Mesendoderm (in vitro differentiated cells): ENCODE measurements at regions not wholly inside any gene's neighbourhood (a gene's known extent, or its start where the extent isn't known, plus 50 kb on each side); places are given as distances from the start of the nearest gene placed in this dataset.

ENCODE experiments used
- DNase-seq: peaks from one replicate; pipeline ENCODE4 v3.0.0; 2013
- H2AK5ac ChIP-seq: 2 replicates; pipeline ENCODE4 v1.6.1; 2013; ENCODE audit warnings: low read length, inconsistent platforms
- H2BK120ac ChIP-seq: 2 replicates; pipeline ENCODE4 v1.6.1; 2013; ENCODE audit warnings: low read depth, mild to moderate bottlenecking, low read length, moderate library complexity, mixed read lengths
- H2BK15ac ChIP-seq: replicated peaks from 2 replicates; pipeline ENCODE4 v1.6.1; 2013; ENCODE audit warnings: low read depth, mild to moderate bottlenecking, moderate library complexity
- H2BK5ac ChIP-seq: 2 replicates; pipeline ENCODE4 v1.6.1; 2013; ENCODE audit warnings: low read length, inconsistent platforms
- H3K18ac ChIP-seq: 2 replicates; pipeline ENCODE4 v1.6.1; 2013; ENCODE audit warnings: mild to moderate bottlenecking, low read length, mixed read lengths
- H3K23ac ChIP-seq: one replicate; pipeline ENCODE4 v1.6.1; 2013; ENCODE audit warnings: low read length
- H3K27ac ChIP-seq: 2 replicates; pipeline ENCODE4 v1.5.1; 2013; ENCODE audit warnings: low read depth, mild to moderate bottlenecking, inconsistent platforms, low read length, moderate library complexity
- H3K27me3 ChIP-seq: 2 replicates; pipeline ENCODE4 v1.6.1; 2013; ENCODE audit warnings: low read length, control low read depth, mild to moderate bottlenecking, inconsistent platforms; ENCODE audit not compliant: insufficient read depth, poor library complexity
- H3K36me3 ChIP-seq: 2 replicates; pipeline ENCODE4 v1.6.1; 2013; ENCODE audit warnings: low read length, inconsistent platforms; ENCODE audit not compliant: control insufficient read depth, insufficient read depth
- H3K4ac ChIP-seq: one replicate; pipeline ENCODE4 v1.6.1; 2013; ENCODE audit warnings: low read depth, mild to moderate bottlenecking, low read length, moderate library complexity
- H3K4me1 ChIP-seq: 2 replicates; pipeline ENCODE4 v1.6.1; 2013; ENCODE audit warnings: low read depth, low read length, inconsistent platforms; ENCODE audit not compliant: control insufficient read depth
- H3K4me2 ChIP-seq: 2 replicates; pipeline ENCODE4 v1.6.1; 2013; ENCODE audit warnings: low read length
- H3K4me3 ChIP-seq: 2 replicates; pipeline ENCODE4 v1.5.1; 2013; ENCODE audit warnings: mild to moderate bottlenecking, low read length
- H3K56ac ChIP-seq: one replicate; pipeline ENCODE4 v1.6.1; 2013; ENCODE audit warnings: low read length
- H3K79me1 ChIP-seq: 2 replicates; pipeline ENCODE4 v1.6.1; 2013; ENCODE audit warnings: low read length, inconsistent platforms
- H3K79me2 ChIP-seq: 2 replicates; pipeline ENCODE4 v1.6.1; 2013; ENCODE audit warnings: mild to moderate bottlenecking, low read length; ENCODE audit not compliant: control insufficient read depth, insufficient read depth
- H3K9ac ChIP-seq: 2 replicates; pipeline ENCODE4 v1.6.1; 2013; ENCODE audit warnings: low read length, inconsistent platforms
- H4K5ac ChIP-seq: one replicate; pipeline ENCODE4 v1.6.1; 2013; ENCODE audit warnings: low read length
- H4K8ac ChIP-seq: one replicate; pipeline ENCODE4 v1.6.1; 2013; ENCODE audit warnings: low read depth, mild to moderate bottlenecking, control low read depth, low read length, moderate library complexity
- WGBS: extraction: QIAGEN DNeasy Blood & Tissue Kit; methylation state at CpG from one replicate; pipeline ENCODE4 v1.1.7; 2013; ENCODE audit warnings: low lambda C conversion rate, missing lambda C conversion rate; ENCODE audit not compliant: insufficient coverage; ENCODE audit errors: extremely low coverage; 5-methylcytosine and 5-hydroxymethylcytosine counted together

DNA sequence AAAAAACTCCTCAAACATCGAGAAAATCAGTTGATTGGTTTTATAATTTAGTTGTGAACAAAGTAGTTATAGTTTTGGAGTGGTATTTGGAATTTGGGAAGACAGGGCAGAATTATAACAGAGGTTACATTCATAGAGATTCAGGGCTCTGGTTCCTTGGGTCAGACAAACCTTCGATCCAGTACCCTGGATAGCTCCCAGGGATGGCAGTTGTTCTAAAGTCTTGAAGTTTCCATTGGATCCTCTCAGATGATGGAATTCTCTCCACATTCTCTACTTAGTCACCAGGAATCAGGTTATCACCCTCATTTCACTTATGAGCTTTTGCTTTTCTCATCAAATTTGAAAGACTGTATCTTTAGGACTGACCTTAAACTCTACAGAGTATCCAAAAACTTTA, 285.1 kb downstream of the CENPW start:
- Histone ChIP-seq H3K4me1 (no peaks in the 10 kb centered on the region), H2BK5ac (no peak overlapping the region), H2BK15ac (no peak overlapping the region), H3K27me3 (no peaks in the 10 kb centered on the region), H3K9ac (no peak overlapping the region), H3K4me2 (no peak overlapping the region), H2BK120ac (no peak overlapping the region), H3K36me3 (no peaks in the 10 kb centered on the region), H3K79me2 (no peaks in the 10 kb centered on the region), H3K4me3 (no peak overlapping the region), H3K27ac (no peak overlapping the region), H2AK5ac (no peak overlapping the region), H3K4ac (no peak overlapping the region), H3K79me1 (no peaks in the 10 kb centered on the region), H3K23ac (no peak overlapping the region), H4K8ac (no peak overlapping the region), H4K5ac (no peak overlapping the region), H3K18ac (no peak overlapping the region), H3K56ac (no peak overlapping the region)
- peak; percentile 70 for DNase-seq
- no CpG with 5 or more reads among the region's 2 CpGs for WGBS

GRCh38 chr6:126628125-126628524, 288.2 kb downstream of the CENPW start:
- Histone ChIP-seq H3K23ac (no peak overlapping the region), H3K56ac (no peak overlapping the region), H3K79me1 (no peaks in the 10 kb centered on the region), H2BK120ac (no peak overlapping the region), H3K4ac (no peak overlapping the region), H3K27me3 (no peaks in the 10 kb centered on the region), H2AK5ac (no peak overlapping the region), H3K27ac (no peak overlapping the region), H3K4me1 (no peaks in the 10 kb centered on the region), H3K79me2 (no peaks in the 10 kb centered on the region), H3K4me2 (no peak overlapping the region), H4K8ac (no peak overlapping the region), H3K36me3 (no peaks in the 10 kb centered on the region), H3K4me3 (no peak overlapping the region), H4K5ac (no peak overlapping the region), H3K9ac (no peak overlapping the region), H2BK15ac (no peak overlapping the region), H2BK5ac (no peak overlapping the region), H3K18ac (no peak overlapping the region)
- DNase-seq: peak; percentile 72
- WGBS: no CpG with 5 or more reads among the region's 3 CpGs

GRCh38 chr6:126631363-126631762, 291.4 kb downstream of the CENPW start:
- no peaks in the 10 kb centered on the region for H3K79me2 ChIP-seq
- H3K4ac ChIP-seq: no peak overlapping the region
- no peak overlapping the region for H3K4me2 ChIP-seq
- no peak overlapping the region for H3K23ac ChIP-seq
- no peak overlapping the region for H3K4me3 ChIP-seq
- no peaks in the 10 kb centered on the region for H3K4me1 ChIP-seq
- no peak overlapping the region for H3K27ac ChIP-seq
- WGBS: no CpG with 5 or more reads among the region's 2 CpGs
- H3K9ac ChIP-seq: no peak overlapping the region
- H2BK120ac ChIP-seq: no peak overlapping the region
- H3K79me1 ChIP-seq: no peaks in the 10 kb centered on the region
- H4K8ac ChIP-seq: no peak overlapping the region
- H3K56ac ChIP-seq: no peak overlapping the region
- no peak overlapping the region for H2AK5ac ChIP-seq
- no peaks in the 10 kb centered on the region for H3K27me3 ChIP-seq
- H4K5ac ChIP-seq: no peak overlapping the region
- H2BK15ac ChIP-seq: no peak overlapping the region
- H2BK5ac ChIP-seq: no peak overlapping the region
- no peaks in the 10 kb centered on the region for H3K36me3 ChIP-seq
- H3K18ac ChIP-seq: no peak overlapping the region
- no peak for DNase-seq

- Histone ChIP-seq H3K4ac (no peak overlapping the region), H3K4me1 (no peaks in the 10 kb centered on the region), H3K4me3 (no peak overlapping the region), H3K79me2 (no peaks in the 10 kb centered on the region), H4K8ac (no peak overlapping the region), H2BK15ac (no peak overlapping the region), H4K5ac (no peak overlapping the region), H3K27ac (no peak overlapping the region), H3K4me2 (no peak overlapping the region), H2AK5ac (no peak overlapping the region), H3K23ac (no peak overlapping the region), H3K79me1 (no peaks in the 10 kb centered on the region), H3K9ac (no peak overlapping the region), H2BK5ac (no peak overlapping the region), H2BK120ac (no peak overlapping the region), H3K36me3 (no peaks in the 10 kb centered on the region), H3K56ac (no peak overlapping the region), H3K18ac (no peak overlapping the region), H3K27me3 (no peaks in the 10 kb centered on the region)
- no peak for DNase-seq
- no CpG with 5 or more reads among the region's 1 CpG for WGBS
These were observed 292.4 kb downstream of the CENPW start for GRCh38 chr6:126632271-126632670.

DNA sequence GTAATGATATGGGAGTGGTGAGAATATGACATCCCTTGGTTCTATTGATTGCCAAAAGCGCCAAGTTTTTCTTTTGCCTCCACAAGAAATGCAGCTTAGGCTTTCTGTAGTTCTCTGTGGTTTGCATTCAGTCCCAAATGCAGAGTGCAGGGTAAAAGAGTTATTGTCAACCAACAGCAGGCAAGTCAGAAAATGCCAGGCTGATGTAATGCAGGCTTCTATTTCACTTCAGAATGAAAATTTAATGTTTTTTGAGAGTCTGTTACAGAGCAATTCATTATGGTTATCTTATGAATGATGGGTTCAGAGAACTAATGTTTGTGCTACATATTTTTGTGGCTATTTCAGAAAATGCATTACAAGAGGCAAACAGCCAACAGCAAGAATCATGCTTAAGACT, 293.5 kb downstream of the CENPW start:
- H3K23ac ChIP-seq: no peak overlapping the region
- H3K4ac ChIP-seq: no peak overlapping the region
- WGBS: no CpG with 5 or more reads among the region's 1 CpG
- H2BK15ac ChIP-seq: no peak overlapping the region
- no peak overlapping the region for H3K27ac ChIP-seq
- no peak overlapping the region for H4K8ac ChIP-seq
- no peak overlapping the region for H3K9ac ChIP-seq
- H3K36me3 ChIP-seq: no peaks in the 10 kb centered on the region
- no peak overlapping the region for H2AK5ac ChIP-seq
- no peak overlapping the region for H2BK120ac ChIP-seq
- no peaks in the 10 kb centered on the region for H3K27me3 ChIP-seq
- H2BK5ac ChIP-seq: no peak overlapping the region
- H3K4me1 ChIP-seq: no peaks in the 10 kb centered on the region
- no peaks in the 10 kb centered on the region for H3K79me1 ChIP-seq
- no peak overlapping the region for H3K4me3 ChIP-seq
- no peak overlapping the region for H4K5ac ChIP-seq
- H3K79me2 ChIP-seq: no peaks in the 10 kb centered on the region
- H3K4me2 ChIP-seq: no peak overlapping the region
- DNase-seq: no peak
- no peak overlapping the region for H3K18ac ChIP-seq
- no peak overlapping the region for H3K56ac ChIP-seq

DNA sequence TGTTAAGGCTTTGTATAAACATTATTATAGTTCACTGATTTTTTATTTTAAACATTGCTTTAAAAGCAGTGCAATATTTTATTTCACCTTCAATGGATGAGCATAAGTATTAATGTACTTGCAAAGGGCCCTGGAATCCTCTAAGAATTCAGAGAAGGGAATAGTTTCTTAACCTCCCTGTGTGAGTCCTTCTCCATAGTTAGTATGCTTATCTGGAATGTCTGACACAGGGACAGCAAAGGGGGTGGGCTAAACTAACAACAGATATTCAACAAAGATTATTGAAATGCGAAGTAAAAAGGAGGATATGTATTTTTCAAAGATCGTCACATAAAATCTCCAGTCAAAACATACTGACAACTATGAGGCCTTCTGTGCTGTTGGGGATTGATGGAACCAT, 300.4 kb downstream of the CENPW start:
- no peak overlapping the region for H3K27ac ChIP-seq
- no peak overlapping the region for H2BK15ac ChIP-seq
- no peak overlapping the region for H2BK5ac ChIP-seq
- H3K18ac ChIP-seq: no peak overlapping the region
- peak; percentile 60 for DNase-seq
- H4K8ac ChIP-seq: no peak overlapping the region
- no peak overlapping the region for H2BK120ac ChIP-seq
- no peak overlapping the region for H3K4ac ChIP-seq
- no peak overlapping the region for H4K5ac ChIP-seq
- no peaks in the 10 kb centered on the region for H3K79me1 ChIP-seq
- no peak overlapping the region for H3K56ac ChIP-seq
- H2AK5ac ChIP-seq: no peak overlapping the region
- no CpG with 5 or more reads among the region's 2 CpGs for WGBS
- no peak overlapping the region for H3K9ac ChIP-seq
- H3K4me3 ChIP-seq: no peak overlapping the region
- H3K4me2 ChIP-seq: no peak overlapping the region
- H3K4me1 ChIP-seq: peaks cover 3% of the 10 kb centered on the region
- no peak overlapping the region for H3K23ac ChIP-seq
- no peaks in the 10 kb centered on the region for H3K27me3 ChIP-seq
- no peaks in the 10 kb centered on the region for H3K79me2 ChIP-seq
- H3K36me3 ChIP-seq: no peaks in the 10 kb centered on the region
